Esophagus squamous epithelium (tissue), 5 donors: ENCODE measurements at regions not wholly inside any gene's neighbourhood (a gene's known extent, or its start where the extent isn't known, plus 50 kb on each side); places are given as distances from the start of the nearest gene placed in this dataset.
"Not testable (repeated sequence)": the region's sequence is repeated elsewhere in the genome, so short reads cannot be mapped to it uniquely, and the experiment has no call there.

Experiments
- DNase-seq: peaks from one replicate; lab custom pipeline; 2025; lab: John Stamatoyannopoulos, UW
- H3K27ac ChIP-seq, 4 donors: fragments of 200-600 bp; sonication (generic); one replicate each; pipeline ENCODE4 v1.5.1; 2016 to 2019; ENCODE audit warnings: mild to moderate bottlenecking in 1 of 4
- H3K27me3 ChIP-seq, 4 donors: fragments of 200-600 bp; sonication (generic); 1 replicate in 3 of 4; 2 replicates in 1 of 4; pipeline versions ENCODE4 v1.5.1 to v1.6.0; 2017 to 2021; ENCODE audit warnings: antibody characterized with exemption in 1 of 4
- H3K36me3 ChIP-seq, 3 donors: fragments of 200-600 bp; sonication (generic); one replicate each; pipeline ENCODE4 v1.5.1; 2016 to 2019
- H3K4me1 ChIP-seq, 3 donors: fragments of 200-600 bp; sonication (generic); one replicate each; pipeline ENCODE4 v1.5.1; 2017 to 2019
- H3K4me3 ChIP-seq, 4 donors: fragments of 200-600 bp; sonication (generic); 1 replicate in 3 of 4; 2 replicates in 1 of 4; pipeline ENCODE4 v1.5.1; 2016 to 2019; ENCODE audit warnings: mild to moderate bottlenecking in 2 of 4, moderate library complexity in 1 of 4
- H3K9me3 ChIP-seq, 3 donors: fragments of 200-600 bp; sonication (generic); one replicate each; pipeline ENCODE4 v1.5.1; 2016 to 2019
- CTCF ChIP-seq, 6 experiments: fragments of 450-650 bp in 4 of 6; fragments of 200-600 bp in 2 of 6; sonication (generic) in 2 of 6; IDR thresholded peaks; one replicate each; pipeline ENCODE4 v1.5.1; 2016 to 2019; ENCODE audit warnings: antibody characterized with exemption in 6 of 6, mild to moderate bottlenecking in 4 of 6, moderate library complexity in 4 of 6
- POLR2A ChIP-seq, 4 donors: fragments of 450-650 bp; IDR thresholded peaks; one replicate each; pipeline ENCODE4 v1.6.1; 2017; ENCODE audit warnings: antibody characterized with exemption in 4 of 4, mild to moderate bottlenecking in 4 of 4, moderate library complexity in 3 of 4
- WGBS, 2 donors: methylation state at CpG; one replicate each; pipeline ENCODE4 v1.1.5; 2018; 5-methylcytosine and 5-hydroxymethylcytosine counted together
- intact Hi-C: fragments of 100-400 bp; cut with DNase I; formaldehyde crosslinking; loops from one replicate; pipeline ENCODE4 v1.15.0; 2022
- donor health status: DM: yes; HTN: yes; CAD: no.

DNA sequence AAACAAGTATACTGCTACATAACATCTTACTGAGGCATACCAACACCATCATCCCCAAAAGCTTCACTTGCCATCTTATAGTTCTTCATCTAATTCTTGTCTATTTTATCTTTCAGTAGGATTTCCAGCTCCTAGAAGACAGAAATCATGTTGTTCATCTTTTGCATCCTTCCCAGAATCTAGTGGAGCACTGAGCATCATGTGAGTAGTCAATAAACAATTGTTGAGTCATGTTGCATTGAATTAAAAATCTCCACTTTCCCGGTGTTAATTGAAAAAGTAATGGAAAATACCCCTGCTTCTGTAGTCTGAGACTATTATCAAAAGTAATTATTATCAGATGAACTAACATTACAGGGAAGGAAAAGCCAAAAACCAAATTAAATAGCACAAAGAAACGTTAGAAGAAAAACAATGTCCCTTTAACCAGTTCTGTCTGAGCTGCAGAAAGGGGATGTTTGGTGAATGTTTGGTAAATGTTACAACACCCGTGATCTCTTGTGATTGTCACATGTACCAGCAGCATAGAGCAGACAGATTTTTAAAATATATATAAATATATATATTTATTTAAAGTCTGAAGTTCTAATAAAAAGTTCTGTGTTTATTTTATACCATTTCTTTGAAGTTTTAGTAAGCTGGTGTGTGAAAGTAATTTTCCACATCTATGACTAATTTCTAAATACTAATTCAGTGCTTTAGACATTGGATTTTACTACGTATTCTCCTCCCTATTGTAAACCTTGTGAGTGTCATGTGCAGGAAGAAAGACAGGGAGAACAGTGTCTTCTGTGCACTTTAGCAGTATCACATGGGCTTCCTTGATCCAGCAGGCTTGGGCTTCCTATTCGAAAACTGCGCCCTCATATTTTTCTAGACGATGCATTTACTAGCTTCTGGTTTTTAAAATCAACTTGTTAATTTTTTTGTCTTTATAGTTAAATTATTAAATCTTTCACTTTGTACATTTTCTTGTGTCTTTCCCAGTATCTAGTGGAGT, 85.6 kb downstream of the RAP2B start:
- intact Hi-C loops, result no loop called here
- H3K36me3 ChIP-seq, result no peaks in the 10 kb centered on the region

DNA sequence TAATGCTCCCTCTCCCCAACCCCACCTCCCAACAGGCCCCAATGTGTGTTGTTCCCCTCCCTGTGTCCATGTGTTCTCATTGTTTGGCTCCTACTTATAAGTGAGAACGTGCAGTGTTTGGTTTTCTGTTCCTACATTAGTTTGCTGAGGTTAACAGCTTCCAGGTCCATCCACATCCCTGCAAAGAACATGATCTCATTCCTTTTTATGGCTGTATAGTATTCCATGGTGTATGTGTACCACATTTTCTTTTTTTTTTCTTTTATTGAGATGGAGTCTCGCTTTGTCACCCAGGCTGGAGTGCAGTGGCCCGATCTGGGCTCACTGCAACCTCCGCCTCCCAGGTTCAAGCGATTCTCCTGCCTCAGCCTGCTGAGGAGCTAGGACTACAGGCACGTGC, 86.8 kb downstream of the RAP2B start:
- H3K36me3 ChIP-seq, H3K9me3 ChIP-seq, H3K4me1 ChIP-seq, H3K27ac ChIP-seq, H3K4me3 ChIP-seq, H3K27me3 ChIP-seq, DNase-seq, intact Hi-C loops: not testable (repeated sequence)
- WGBS, 2 donors, result 96 to 98% methylated on average over 5 to 6 of the region's 6 CpGs

More for the DNA sequence above, 85.6 kb downstream of the RAP2B start:
- 47 to 60% methylated on average over 7 of the region's 7 CpGs for WGBS, 2 donors
- peak overlapping the region in 2 of 4 donors; percentile 5 to 9 for H3K27ac ChIP-seq
- DNase-seq, result no peak
- no peaks in the 10 kb centered on the region for H3K4me1 ChIP-seq
- H3K4me3 ChIP-seq, result no peak overlapping the region
- no peak for TF ChIP-seq CTCF (IDR thresholded peaks at IDR 0.05)
- no peaks in the 10 kb centered on the region for H3K9me3 ChIP-seq
- H3K27me3 ChIP-seq, result no peaks in the 10 kb centered on the region

DNA sequence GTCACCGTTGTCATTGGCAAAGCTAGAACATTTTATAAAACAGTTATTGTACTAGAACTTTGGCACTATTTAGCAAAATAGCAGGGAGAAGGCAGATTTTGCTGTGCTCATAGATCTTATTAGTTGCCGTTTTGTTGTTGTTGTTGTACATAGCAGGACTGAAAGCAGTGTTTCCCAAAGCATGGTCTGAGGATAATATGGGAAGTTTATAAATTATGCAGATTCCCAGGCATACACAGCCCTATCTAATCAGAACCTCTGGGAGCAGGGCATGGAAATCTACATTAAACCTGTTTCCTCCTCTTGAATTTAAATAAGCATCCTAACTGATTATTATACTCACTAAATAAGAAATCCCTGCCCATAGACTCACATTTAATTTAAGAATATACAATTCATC, 87.9 kb downstream of the RAP2B start:
- WGBS, 2 donors, result 76 to 84% methylated on average over 2 of the region's 2 CpGs
- Histone ChIP-seq H3K4me3 (no peak overlapping the region), H3K27me3 (no peaks in the 10 kb centered on the region), H3K27ac (no peak overlapping the region), H3K4me1 (no peaks in the 10 kb centered on the region), H3K9me3 (no peaks in the 10 kb centered on the region), H3K36me3 (no peaks in the 10 kb centered on the region)
- intact Hi-C loops, result no loop called here
- TF ChIP-seq POLR2A (IDR thresholded peaks at IDR 0.05) (no peak), CTCF (IDR thresholded peaks at IDR 0.05) (no peak)
- no peak for DNase-seq

- Histone ChIP-seq H3K4me1 (no peaks in the 10 kb centered on the region), H3K4me3 (no peak overlapping the region), H3K27me3 (no peaks in the 10 kb centered on the region), H3K9me3 (no peaks in the 10 kb centered on the region), H3K36me3 (no peaks in the 10 kb centered on the region), H3K27ac (peak overlapping the region in 1 of 4 donors; percentile 15)
- no peak for TF ChIP-seq CTCF (IDR thresholded peaks at IDR 0.05)
- no peak for TF ChIP-seq POLR2A (IDR thresholded peaks at IDR 0.05)
- WGBS, 2 donors, result 64 to 92% methylated on average over 2 of the region's 2 CpGs
- DNase-seq, result no peak
- intact Hi-C loops, result no loop called here
These were observed 88.4 kb downstream of the RAP2B start for GRCh38 chr3:153250446-153250845.

- H3K36me3 ChIP-seq, result no peaks in the 10 kb centered on the region
- H3K4me3 ChIP-seq, result no peak overlapping the region
- no peaks in the 10 kb centered on the region for H3K27me3 ChIP-seq
- TF ChIP-seq CTCF (IDR thresholded peaks at IDR 0.05) (no peak), POLR2A (IDR thresholded peaks at IDR 0.05) (no peak)
- no peak overlapping the region for H3K27ac ChIP-seq
- intact Hi-C loops, result no loop called here
- H3K4me1 ChIP-seq, result no peaks in the 10 kb centered on the region
- H3K9me3 ChIP-seq, result no peaks in the 10 kb centered on the region
- no peak for DNase-seq
- WGBS, 2 donors, result 49 to 76% methylated on average over 3 of the region's 3 CpGs
These were observed 90.9 kb downstream of the RAP2B start for GRCh38 chr3:153252963-153253362.
